CD4-positive, CD25-positive, alpha-beta regulatory T cell (primary cell): ENCODE measurements at regions not wholly inside any gene's neighbourhood (a gene's known extent, or its start where the extent isn't known, plus 50 kb on each side); places are given as distances from the start of the nearest gene placed in this dataset.

ENCODE experiments used
- ATAC-seq, 2 donors: fragments of 150-1000 bp; cut with Tn5 transposase; one replicate each; pipeline ENCODE4 v1.10.0; 2021; ENCODE audit warnings: low read depth in 2 of 2, moderate number of reproducible peaks in 2 of 2, moderate library complexity in 1 of 2
- DNase-seq, 3 donors: peaks; one replicate each; pipeline versions ENCODE4 v3.0.0 to v3.0.0-alpha.2; 2012 to 2022; ENCODE audit warnings: mixed read lengths in 1 of 3
- H3K27ac ChIP-seq: one replicate; pipeline ENCODE4 v1.7.0; 2013; ENCODE audit warnings: mild to moderate bottlenecking, low read length; ENCODE audit not compliant: insufficient read depth, poor library complexity, severe bottlenecking
- H3K27me3 ChIP-seq: one replicate; pipeline ENCODE4 v1.7.0; 2013; ENCODE audit warnings: low read length; ENCODE audit not compliant: control insufficient read depth, insufficient read depth
- H3K36me3 ChIP-seq: one replicate; pipeline ENCODE4 v1.7.0; 2013; ENCODE audit warnings: mild to moderate bottlenecking, low read length, moderate library complexity; ENCODE audit not compliant: control insufficient read depth, insufficient read depth
- H3K4me1 ChIP-seq: 2 replicates; pipeline ENCODE4 v1.7.0; 2013; ENCODE audit warnings: mild to moderate bottlenecking, low read length; ENCODE audit not compliant: insufficient read depth, control insufficient read depth, poor library complexity, severe bottlenecking
- H3K4me3 ChIP-seq: one replicate; pipeline ENCODE4 v1.7.0; 2013; ENCODE audit warnings: low read depth, mild to moderate bottlenecking, low read length, moderate library complexity
- H3K9me3 ChIP-seq, 2 experiments: 1 replicate in 1 of 2; 2 replicates in 1 of 2; pipeline ENCODE4 v1.7.0; 2013; ENCODE audit warnings: low read length in 2 of 2, mild to moderate bottlenecking in 1 of 2, moderate library complexity in 1 of 2; ENCODE audit not compliant: control insufficient read depth in 2 of 2
- H3K27ac Mint-ChIP-seq, 3 donors: one replicate each; pipeline ENCODE4 v1.8.0; 2020 to 2022; ENCODE audit warnings: mild to moderate bottlenecking in 3 of 3, mixed read lengths in 3 of 3, moderate library complexity in 2 of 3
- H3K27me3 Mint-ChIP-seq: one replicate; pipeline ENCODE4 v1.8.0; 2022; ENCODE audit warnings: mild to moderate bottlenecking, mixed read lengths
- H3K36me3 Mint-ChIP-seq: one replicate; pipeline ENCODE4 v1.8.0; 2020; ENCODE audit warnings: mixed read lengths
- H3K4me1 Mint-ChIP-seq, 4 donors: one replicate each; pipeline ENCODE4 v1.8.0; 2020 to 2022; ENCODE audit warnings: mixed read lengths in 4 of 4, mild to moderate bottlenecking in 1 of 4
- H3K4me3 Mint-ChIP-seq, 4 donors: one replicate each; pipeline ENCODE4 v1.8.0; 2020 to 2022; ENCODE audit warnings: mild to moderate bottlenecking in 4 of 4, mixed read lengths in 4 of 4, moderate library complexity in 3 of 4
- H3K9me3 Mint-ChIP-seq, 7 donors: one replicate each; pipeline ENCODE4 v1.8.0; 2020 to 2022; ENCODE audit warnings: mixed read lengths in 7 of 7, mild to moderate bottlenecking in 3 of 7, moderate library complexity in 2 of 7

DNA sequence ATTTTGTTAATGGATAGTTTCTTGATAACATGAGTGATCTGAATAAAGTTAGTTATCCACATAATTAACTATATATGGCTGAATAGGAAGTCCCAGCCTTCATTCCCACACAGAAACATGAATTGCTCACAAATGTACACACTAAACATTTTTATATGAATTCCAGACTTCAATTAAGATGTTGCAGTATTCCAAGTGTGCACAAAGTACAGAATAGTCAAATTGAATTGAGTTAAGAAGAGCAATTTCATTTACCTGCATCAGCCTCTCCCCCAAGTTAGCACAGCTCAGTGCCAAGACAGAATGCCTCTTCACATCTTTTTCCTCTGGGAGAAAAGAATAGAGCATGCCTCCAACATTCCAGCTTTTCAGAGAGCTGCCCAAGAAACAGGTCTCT, 207.0 kb upstream of the SAMSN1 start:
- Mint-ChIP-seq H3K4me1 (no peaks in the 10 kb centered on the region), H3K27me3 (peaks cover 16% of the 10 kb centered on the region), H3K27ac (no peak overlapping the region), H3K4me3 (no peak overlapping the region), H3K9me3 (peaks cover 0 to 3% (median 0%) of the 10 kb centered on the region in 7 donors), H3K36me3 (no peaks in the 10 kb centered on the region)
- ATAC-seq (no peak), DNase-seq (no peak)
- no peak overlapping the region for H3K27ac ChIP-seq
- H3K4me1 ChIP-seq, result no peaks in the 10 kb centered on the region
- H3K9me3 ChIP-seq, result no peaks in the 10 kb centered on the region
- no peaks in the 10 kb centered on the region for H3K36me3 ChIP-seq
- no peak overlapping the region for H3K4me3 ChIP-seq
- peaks cover 10% of the 10 kb centered on the region for H3K27me3 ChIP-seq

GRCh38 chr21:14752345-14752909, 206.3 kb upstream of the SAMSN1 start:
- no peaks in the 10 kb centered on the region for H3K36me3 ChIP-seq
- H3K27me3 ChIP-seq, result peaks cover 10% of the 10 kb centered on the region
- no peak overlapping the region for H3K27ac ChIP-seq
- peaks cover 0 to 3% (median 0%) of the 10 kb centered on the region in 7 donors for H3K9me3 Mint-ChIP-seq
- no peak overlapping the region for H3K4me3 ChIP-seq
- no peaks in the 10 kb centered on the region for H3K4me1 ChIP-seq
- H3K9me3 ChIP-seq, result no peaks in the 10 kb centered on the region
- H3K27me3 Mint-ChIP-seq, result peaks cover 16% of the 10 kb centered on the region
- no peak for DNase-seq
- ATAC-seq, result no peak
- no peaks in the 10 kb centered on the region for H3K4me1 Mint-ChIP-seq
- H3K4me3 Mint-ChIP-seq, result peak overlapping the region in 1 of 4 donors; percentile 0
- no peaks in the 10 kb centered on the region for H3K36me3 Mint-ChIP-seq
- no peak overlapping the region for H3K27ac Mint-ChIP-seq

DNA sequence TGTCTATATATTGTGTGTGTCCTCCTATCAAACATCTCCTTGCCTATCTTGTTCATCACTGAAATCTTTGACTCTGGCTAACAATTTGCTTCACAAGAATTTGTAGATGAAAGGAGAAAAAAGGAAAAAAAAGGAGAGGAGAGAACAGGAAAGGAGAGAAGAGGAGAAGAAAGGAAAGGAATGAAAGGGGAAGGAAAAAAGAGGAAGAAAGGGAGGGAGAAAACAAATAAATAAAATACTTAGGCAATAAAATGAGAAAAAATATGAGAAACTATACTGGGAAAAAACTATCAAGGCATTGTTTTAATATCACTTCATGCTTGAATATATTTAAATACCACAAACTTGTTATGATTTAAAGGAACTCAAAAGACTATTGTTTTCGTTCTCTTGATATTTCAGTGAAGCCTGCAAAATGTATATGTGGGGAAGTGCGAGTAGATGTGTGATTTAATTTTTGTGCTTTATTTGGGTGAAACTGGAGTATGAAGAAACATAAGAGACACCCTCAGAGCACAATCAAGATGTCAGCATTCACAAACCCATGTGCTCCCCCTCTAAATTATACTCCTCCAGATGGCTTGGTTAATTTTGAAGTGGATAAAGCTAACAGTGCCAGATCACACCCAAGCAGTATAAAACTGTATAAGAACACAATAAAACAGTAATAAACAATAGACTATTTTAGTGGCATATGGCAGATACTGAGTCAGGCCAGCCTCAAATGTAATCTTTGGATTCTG, 205.7 kb upstream of the SAMSN1 start:
- H3K36me3 ChIP-seq, result no peaks in the 10 kb centered on the region
- peaks cover 16% of the 10 kb centered on the region for H3K27me3 Mint-ChIP-seq
- H3K9me3 ChIP-seq, result no peaks in the 10 kb centered on the region
- DNase-seq, result no peak
- no peak for ATAC-seq
- H3K27ac ChIP-seq, result no peak overlapping the region
- no peak overlapping the region for H3K4me3 ChIP-seq
- H3K36me3 Mint-ChIP-seq, result no peaks in the 10 kb centered on the region
- H3K4me3 Mint-ChIP-seq, result peak overlapping the region in 1 of 4 donors; percentile 0
- no peaks in the 10 kb centered on the region for H3K4me1 Mint-ChIP-seq
- no peaks in the 10 kb centered on the region for H3K4me1 ChIP-seq
- H3K27ac Mint-ChIP-seq, result no peak overlapping the region
- peaks cover 10% of the 10 kb centered on the region for H3K27me3 ChIP-seq
- H3K9me3 Mint-ChIP-seq, result peaks cover 0 to 3% (median 0%) of the 10 kb centered on the region in 7 donors

DNA sequence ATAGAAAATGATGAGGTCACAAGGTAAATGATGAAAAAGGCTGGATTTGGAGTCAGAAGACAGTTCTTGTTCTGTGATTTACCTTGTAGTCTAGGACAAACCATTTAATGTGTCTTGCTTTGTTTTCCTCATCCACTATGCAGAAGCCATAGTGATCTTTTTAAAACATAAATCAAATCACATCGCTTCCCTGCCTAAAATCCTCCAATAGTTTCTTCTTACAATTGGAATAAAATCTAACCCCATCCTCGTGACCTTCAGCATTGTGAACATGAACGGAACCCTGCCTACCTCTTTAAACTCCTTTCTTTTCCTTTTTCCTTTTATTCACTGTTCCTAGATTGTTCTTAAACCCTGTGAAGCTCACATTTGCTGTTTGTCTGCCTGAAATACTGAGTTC, 204.9 kb upstream of the SAMSN1 start:
- H3K27ac Mint-ChIP-seq, result no peak overlapping the region
- H3K4me1 Mint-ChIP-seq, result no peaks in the 10 kb centered on the region
- H3K36me3 ChIP-seq, result no peaks in the 10 kb centered on the region
- H3K4me3 Mint-ChIP-seq, result no peak overlapping the region
- H3K27ac ChIP-seq, result no peak overlapping the region
- peaks cover 10% of the 10 kb centered on the region for H3K27me3 ChIP-seq
- peaks cover 0 to 3% (median 0%) of the 10 kb centered on the region in 7 donors for H3K9me3 Mint-ChIP-seq
- peaks cover 16% of the 10 kb centered on the region for H3K27me3 Mint-ChIP-seq
- H3K4me3 ChIP-seq, result no peak overlapping the region
- no peak for ATAC-seq
- H3K36me3 Mint-ChIP-seq, result no peaks in the 10 kb centered on the region
- no peak for DNase-seq
- H3K9me3 ChIP-seq, result no peaks in the 10 kb centered on the region
- H3K4me1 ChIP-seq, result no peaks in the 10 kb centered on the region

- Mint-ChIP-seq H3K27me3 (peaks cover 16% of the 10 kb centered on the region), H3K9me3 (peaks cover 0 to 3% (median 0%) of the 10 kb centered on the region in 7 donors), H3K4me1 (no peaks in the 10 kb centered on the region), H3K4me3 (no peak overlapping the region), H3K27ac (no peak overlapping the region), H3K36me3 (no peaks in the 10 kb centered on the region)
- H3K36me3 ChIP-seq, result no peaks in the 10 kb centered on the region
- no peaks in the 10 kb centered on the region for H3K4me1 ChIP-seq
- H3K9me3 ChIP-seq, result no peaks in the 10 kb centered on the region
- ATAC-seq (no peak), DNase-seq (no peak)
- H3K27ac ChIP-seq, result no peak overlapping the region
- H3K27me3 ChIP-seq, result peaks cover 10% of the 10 kb centered on the region
- no peak overlapping the region for H3K4me3 ChIP-seq
Measured at GRCh38 chr21:14750041-14750440, 203.9 kb upstream of the SAMSN1 start.

GRCh38 chr21:14748662-14749061, 202.5 kb upstream of the SAMSN1 start:
- DNase-seq (no peak), ATAC-seq (no peak)
- Mint-ChIP-seq H3K36me3 (no peaks in the 10 kb centered on the region), H3K4me3 (no peak overlapping the region), H3K9me3 (peaks cover 0 to 2% (median 0%) of the 10 kb centered on the region in 7 donors), H3K27me3 (peaks cover 16% of the 10 kb centered on the region), H3K27ac (no peak overlapping the region), H3K4me1 (peaks cover 0 to 1% (median 0%) of the 10 kb centered on the region in 4 donors)
- Histone ChIP-seq H3K4me1 (no peaks in the 10 kb centered on the region), H3K4me3 (no peak overlapping the region), H3K9me3 (no peaks in the 10 kb centered on the region), H3K27me3 (peaks cover 10% of the 10 kb centered on the region), H3K36me3 (no peaks in the 10 kb centered on the region), H3K27ac (no peak overlapping the region)

DNA sequence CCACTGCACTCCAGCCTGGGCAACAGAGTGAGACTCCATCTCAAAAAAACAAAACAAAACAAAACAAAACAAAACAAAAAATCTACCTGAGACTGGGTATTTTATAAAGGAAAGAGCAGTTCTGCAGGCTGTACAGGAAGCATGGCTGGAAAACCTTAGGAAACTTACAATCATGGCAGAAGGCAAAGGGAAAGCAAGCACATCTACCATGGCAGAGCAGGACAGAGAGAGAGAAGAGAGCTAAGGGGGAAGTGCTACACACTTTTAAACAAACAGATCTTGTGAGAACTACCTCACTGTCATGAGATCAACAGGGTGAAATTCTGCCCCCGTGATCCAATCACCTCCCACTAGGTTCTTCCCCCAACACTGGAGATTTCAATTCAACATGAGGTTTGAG, 198.3 kb upstream of the SAMSN1 start:
- H3K27ac ChIP-seq, result no peak overlapping the region
- H3K27ac Mint-ChIP-seq, result no peak overlapping the region
- ATAC-seq (no peak), DNase-seq (no peak)
- H3K4me3 Mint-ChIP-seq, result no peak overlapping the region
- H3K4me3 ChIP-seq, result no peak overlapping the region
- peaks cover 0 to 4% (median 0%) of the 10 kb centered on the region in 7 donors for H3K9me3 Mint-ChIP-seq
- H3K36me3 Mint-ChIP-seq, result no peaks in the 10 kb centered on the region
- H3K27me3 Mint-ChIP-seq, result peaks cover 10% of the 10 kb centered on the region
- H3K4me1 Mint-ChIP-seq, result peaks cover 0 to 2% (median 0%) of the 10 kb centered on the region in 4 donors
- no peaks in the 10 kb centered on the region for H3K36me3 ChIP-seq
- H3K4me1 ChIP-seq, result no peaks in the 10 kb centered on the region
- H3K9me3 ChIP-seq, result no peaks in the 10 kb centered on the region
- H3K27me3 ChIP-seq, result peaks cover 5% of the 10 kb centered on the region

- Histone ChIP-seq H3K36me3 (no peaks in the 10 kb centered on the region), H3K9me3 (no peaks in the 10 kb centered on the region), H3K27me3 (no peaks in the 10 kb centered on the region), H3K27ac (no peak overlapping the region), H3K4me3 (no peak overlapping the region), H3K4me1 (peaks cover 10% of the 10 kb centered on the region)
- no peak overlapping the region for H3K4me3 Mint-ChIP-seq
- H3K4me1 Mint-ChIP-seq, result peaks cover 7 to 10% (median 8%) of the 10 kb centered on the region in 4 donors
- ATAC-seq, result no peak
- peaks cover 0 to 4% (median 0%) of the 10 kb centered on the region in 7 donors for H3K9me3 Mint-ChIP-seq
- DNase-seq, result no peak
- no peak overlapping the region for H3K27ac Mint-ChIP-seq
- no peaks in the 10 kb centered on the region for H3K27me3 Mint-ChIP-seq
- no peaks in the 10 kb centered on the region for H3K36me3 Mint-ChIP-seq
Measured at GRCh38 chr21:14742119-14742518, 196.0 kb upstream of the SAMSN1 start.
